Medulla oblongata (tissue), 1 donor: ENCODE measurements at regions not wholly inside any gene's neighbourhood (a gene's known extent, or its start where the extent isn't known, plus 50 kb on each side); places are given as distances from the start of the nearest gene placed in this dataset.

Source experiments
- DNase-seq: peaks from one replicate; pipeline ENCODE4 v3.0.0-alpha.2; 2015; ENCODE audit errors: extremely low spot score

DNA sequence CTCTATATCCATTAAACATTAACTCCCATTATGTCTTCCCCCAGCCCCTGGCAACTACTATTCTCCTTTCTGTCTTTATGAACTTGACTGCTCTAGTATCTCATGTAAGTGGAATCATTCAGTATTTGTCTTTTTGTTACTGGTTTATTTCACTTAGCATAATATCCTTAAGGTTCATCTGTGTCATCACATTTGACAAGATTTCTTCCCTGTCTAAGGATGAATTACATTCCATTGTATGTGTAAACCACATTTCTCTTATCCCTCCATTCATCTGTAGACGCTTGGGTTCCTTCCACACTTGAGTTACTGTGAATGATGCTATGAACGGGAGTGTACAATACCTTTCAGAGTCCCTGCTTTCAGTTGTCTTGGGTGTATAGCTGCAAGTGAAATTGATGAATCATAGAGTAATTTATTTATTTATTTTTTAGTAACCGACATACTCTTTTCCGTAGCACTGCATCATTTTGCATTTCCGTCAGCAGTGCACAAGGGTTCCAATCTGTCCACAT, 399.7 kb upstream of the RBFOX1 start:
- no peak for DNase-seq

DNA sequence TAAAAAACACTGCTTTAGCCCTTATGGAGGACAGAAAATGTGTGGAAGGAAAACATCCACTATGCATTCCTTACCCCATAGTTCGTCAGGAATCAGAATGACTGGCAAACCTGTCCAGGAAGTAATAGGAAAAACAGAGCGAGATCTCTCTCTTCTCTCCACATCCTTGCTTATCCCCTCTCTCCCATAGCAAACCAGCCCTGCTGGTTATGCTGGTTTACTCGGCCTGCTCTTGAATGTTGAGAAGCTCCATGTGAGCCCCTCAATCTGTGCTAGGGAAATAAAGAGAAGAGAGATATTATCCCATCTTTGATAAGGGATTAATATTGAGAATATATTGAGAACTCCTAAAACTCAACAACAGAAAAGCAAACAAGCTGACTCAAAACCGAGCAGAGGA, 402.8 kb upstream of the RBFOX1 start:
- no peak for DNase-seq

DNA sequence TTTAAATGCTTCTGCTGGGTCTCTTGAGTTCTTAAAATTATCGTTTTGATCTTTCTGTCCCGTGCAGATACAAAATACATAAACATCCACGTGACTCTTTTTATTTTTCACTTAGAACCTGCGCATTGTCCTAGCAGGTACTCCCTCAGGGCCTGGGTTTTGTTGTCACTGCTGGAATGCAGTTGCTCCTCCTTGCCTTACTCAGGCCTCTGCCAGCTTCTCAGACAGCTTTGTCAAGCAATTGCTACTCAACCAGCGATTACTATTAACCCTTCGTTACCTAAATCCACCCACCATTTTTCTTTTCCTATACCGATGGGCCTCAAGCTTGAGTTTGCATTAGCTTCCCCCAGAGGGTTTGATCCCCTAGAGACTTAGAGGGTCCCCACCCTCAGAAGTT, 405.9 kb upstream of the RBFOX1 start:
- no peak for DNase-seq

DNA sequence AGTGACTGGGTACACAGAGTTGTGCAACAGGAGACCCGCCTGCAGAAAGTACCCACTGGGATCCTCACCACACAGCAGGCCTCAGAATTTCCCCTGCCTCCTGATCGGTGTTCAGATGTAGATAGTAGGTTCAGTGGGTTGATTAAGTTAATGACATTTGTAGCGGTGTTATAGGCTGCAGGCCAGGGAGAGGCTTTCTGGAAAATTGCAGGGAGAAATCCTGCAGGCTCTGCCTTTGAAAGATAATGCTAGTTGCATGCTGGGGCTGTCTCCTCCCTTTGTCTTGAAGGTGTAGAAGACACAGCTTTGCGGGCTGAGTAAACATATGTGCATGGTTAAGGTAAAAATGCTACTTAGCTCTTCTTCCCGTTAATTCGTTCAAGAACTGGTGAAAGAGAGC, 406.3 kb upstream of the RBFOX1 start:
- DNase-seq, result no peak

DNA sequence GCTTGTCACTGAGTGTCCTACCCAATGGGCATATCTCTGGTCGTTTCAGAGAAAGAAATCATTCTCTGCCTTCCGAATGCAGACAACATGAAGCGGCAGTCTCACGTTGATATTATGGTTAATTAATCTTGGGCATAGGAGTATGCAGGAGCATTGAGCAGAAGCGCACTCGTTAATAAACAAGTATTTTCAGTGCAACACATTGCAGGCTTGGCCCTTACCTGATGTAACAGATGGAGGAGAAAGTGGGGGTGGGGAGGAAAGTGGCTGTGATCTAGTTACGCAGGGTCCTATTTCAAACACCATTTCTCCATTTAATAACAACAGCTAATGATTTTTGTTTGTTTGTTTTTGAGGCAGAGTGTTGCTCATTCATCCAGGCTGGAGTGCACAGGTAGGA, 414.0 kb upstream of the RBFOX1 start:
- DNase-seq, result no peak

DNA sequence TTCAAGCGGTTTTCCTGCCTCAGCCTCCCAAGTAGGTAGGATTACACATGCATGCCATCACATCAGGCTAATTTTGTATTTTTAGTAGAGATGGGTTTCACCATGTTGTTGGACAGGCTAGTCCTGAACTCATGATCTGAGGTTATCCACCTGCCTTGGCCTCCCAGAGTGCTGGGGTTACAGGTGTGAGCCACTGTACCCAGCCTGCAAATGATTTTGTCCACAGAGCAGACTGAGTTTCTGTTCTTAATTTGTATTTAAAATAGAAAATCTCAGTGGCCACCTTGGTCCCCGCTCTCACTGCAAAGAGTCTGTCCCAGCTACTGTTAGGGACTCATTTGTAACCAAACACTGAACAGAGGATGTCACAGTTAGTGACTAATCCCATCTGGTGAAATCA, 415.7 kb upstream of the RBFOX1 start:
- DNase-seq, result no peak

DNA sequence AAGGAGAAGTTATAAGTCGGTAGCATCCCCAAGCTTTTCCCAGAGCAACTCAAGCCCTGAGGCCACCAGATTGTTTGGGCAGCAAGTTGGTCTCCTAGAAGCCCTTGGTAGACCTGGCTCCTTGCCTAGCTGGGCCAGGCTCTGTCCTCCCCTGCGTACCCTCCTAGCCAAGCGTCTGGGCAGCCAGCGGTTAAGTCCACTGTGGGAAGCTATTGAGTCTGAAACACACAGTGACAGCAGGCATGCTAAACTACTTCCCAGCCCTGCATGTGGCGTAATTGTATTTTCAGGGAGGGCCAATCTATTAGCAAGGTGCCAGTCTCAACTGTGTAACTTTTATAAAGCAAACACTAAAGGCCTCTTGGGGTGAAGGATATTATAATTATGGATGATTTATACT, 419.1 kb upstream of the RBFOX1 start:
- peak; percentile 68 for DNase-seq

DNA sequence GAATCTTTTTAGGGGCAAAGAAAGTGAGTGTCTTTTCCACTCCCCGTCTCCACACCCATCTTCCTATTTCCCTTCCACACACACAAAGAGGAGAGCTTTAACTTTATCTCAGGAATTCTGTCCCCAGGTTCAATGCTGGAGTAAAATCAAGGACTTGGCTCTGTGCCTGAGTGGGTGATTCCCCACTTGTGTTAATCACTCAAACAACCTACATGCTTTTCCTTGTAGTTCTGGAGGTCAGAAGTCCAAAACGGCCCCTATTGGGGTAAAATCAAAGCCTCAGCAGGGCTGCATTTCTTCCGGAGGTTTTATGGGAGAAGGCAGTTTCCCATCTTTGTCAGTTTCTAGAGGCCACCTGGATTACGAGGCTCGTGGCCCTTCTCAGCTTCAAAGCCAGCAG, 422.3 kb upstream of the RBFOX1 start:
- no peak for DNase-seq

DNA sequence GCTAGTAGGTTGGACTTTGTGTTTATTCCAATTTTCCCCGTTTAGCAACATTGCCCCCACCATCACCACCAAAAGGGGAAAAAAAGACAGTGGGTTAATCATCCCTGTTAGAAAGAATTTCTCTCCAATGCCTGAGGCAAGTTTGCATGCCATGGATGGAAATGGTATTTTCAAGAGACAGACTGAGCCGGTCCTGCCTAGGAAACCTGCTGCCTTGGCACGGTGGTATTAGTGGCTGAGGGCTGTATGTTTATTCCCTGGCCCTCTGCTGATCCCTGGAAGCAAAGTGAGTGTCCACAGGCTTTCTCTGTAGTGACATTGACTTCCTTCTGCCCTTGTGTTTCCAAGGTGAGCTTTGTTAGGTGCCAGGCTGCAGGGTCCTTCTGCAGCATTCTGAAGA, 427.0 kb upstream of the RBFOX1 start:
- DNase-seq, result peak; percentile 31

DNA sequence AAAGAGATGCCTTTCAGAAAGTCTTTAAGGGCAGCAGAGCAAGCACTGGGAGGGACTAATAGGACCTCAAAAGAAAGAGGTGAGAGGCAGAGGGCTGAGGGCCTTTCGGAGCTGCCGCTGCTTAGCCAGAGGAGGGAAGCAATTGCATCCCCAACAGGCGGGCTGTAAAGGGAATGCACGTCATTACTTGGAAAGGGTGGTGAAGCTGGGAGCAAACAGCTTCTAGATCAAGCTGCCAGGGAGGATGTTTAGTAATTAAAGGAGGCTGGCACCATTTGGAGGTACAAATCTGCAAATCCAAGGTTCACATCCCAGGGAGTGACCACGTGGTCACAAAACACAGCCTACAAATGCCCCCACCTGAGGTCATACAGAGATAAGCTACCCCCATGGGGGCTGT, 429.0 kb upstream of the RBFOX1 start:
- DNase-seq, result no peak

DNA sequence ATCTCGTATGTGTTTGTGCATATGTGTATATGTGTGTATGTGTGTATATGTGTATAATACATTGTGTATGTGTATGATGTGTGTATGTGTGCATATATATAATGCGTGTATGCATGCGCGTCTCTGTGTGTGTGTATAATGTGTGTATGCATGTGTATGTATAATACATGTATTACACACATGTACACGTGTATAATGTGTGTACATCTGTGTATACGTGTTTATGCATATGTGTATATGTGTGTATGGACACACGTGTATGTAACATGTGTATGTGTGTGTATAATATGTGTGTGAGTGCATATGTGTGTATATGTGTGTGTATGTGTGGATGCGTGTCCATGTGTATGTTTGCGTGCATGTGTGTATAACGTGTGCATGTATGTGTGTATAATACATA, 433.7 kb upstream of the RBFOX1 start:
- no peak for DNase-seq

DNA sequence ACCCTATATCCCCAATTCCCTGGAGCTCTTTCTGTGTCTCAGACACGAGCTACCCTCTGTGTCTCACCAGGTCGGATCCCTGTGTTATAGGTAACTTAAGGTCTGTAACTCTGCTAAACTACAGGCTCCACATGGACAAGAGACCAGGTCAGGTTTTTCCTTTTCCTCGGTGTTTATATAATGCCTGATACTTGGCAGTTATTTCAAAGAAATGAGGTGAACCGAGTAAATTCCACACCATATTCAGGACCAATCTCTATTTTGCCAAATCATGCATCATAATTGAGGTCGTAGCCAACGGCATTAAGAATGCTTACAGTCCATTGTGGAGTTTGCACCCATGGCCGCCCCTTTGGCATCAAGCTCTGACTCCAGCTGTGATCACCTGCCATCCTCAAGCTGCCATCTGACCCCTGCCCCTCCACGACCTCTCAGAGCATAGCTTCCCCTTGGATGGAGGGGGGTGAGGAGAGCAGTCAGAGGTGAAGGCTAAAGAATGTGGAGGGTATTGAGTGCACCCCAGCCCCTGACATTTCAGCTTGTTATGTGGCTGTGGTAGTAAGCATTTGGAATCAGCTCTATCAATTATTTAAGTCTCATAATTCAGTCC, 434.7 kb upstream of the RBFOX1 start:
- DNase-seq, result no peak

DNA sequence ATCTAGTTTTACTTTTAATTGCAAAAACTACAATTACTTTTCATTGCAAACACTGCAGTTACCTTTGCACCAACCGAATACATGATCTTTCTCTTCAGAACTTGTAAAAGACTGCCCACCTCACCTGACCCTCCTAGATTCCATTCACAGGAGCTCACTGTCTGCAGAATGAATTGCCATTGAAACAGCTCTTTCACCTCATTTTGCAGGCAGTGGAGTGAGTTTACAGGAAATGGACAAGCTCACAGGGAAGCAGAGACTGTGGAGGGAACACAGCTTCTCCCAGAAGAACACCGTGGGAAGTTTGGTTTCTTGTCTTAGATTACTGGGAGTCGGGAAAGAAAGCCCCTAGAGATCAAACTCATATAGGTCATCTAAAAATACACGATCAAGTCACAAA, 439.7 kb upstream of the RBFOX1 start:
- DNase-seq, result no peak

DNA sequence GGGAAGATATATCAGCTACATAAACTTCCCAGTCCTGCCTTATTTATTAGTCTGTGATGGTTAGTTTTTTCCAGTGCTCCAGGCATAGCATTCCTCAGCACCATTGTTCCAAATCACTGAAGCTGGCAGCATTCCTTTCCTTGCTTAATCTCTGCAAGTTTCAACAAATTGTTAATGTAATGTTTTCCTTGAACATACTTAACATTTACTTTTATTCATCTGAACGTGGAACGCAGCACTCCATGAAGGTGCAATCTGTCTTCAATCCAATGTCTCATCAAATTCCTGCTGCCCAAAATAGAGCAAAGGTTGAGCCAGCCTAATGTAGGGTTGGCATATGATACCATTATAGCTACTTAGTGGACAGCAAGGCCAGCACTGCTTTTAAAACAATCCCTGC, 441.1 kb upstream of the RBFOX1 start:
- no peak for DNase-seq

DNA sequence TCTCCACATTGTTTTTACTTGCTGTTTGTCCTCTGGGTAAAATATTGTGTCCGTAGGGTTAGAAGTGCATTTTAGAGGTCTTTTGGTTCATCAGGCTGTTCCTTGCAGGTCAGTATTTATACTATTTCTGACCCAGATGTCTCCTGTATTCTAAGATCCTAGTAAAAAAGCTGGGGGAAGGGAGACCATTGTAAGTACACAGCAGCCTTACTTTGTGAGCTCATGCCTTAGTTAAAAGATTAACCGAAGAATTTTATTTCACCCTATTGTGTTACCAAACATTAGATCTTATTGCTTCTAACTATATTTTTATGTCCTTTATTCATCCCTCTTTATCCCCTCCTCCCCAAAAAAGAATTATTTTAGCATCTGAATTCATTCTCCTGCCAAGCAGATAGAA, 444.1 kb upstream of the RBFOX1 start:
- DNase-seq, result no peak

DNA sequence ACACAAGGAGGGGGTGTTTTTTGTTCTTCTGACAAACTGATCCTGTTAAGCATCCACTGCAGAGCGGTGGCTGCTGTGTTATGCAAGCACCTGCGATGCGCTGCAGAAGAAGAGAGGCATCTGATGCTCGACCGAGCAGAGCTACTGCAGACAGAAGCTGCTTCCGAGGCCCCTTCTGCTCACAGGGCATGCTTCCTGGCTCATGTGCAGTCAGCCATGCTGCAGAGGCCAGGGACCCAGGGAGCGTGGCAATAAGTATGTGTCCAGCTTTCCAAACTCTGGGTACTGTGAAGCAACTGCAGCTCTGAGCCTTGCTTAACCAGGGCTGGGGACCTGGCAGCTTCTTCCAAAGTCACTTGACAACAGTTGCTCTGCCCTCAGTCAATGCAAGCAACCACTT, 448.6 kb upstream of the RBFOX1 start:
- no peak for DNase-seq

DNA sequence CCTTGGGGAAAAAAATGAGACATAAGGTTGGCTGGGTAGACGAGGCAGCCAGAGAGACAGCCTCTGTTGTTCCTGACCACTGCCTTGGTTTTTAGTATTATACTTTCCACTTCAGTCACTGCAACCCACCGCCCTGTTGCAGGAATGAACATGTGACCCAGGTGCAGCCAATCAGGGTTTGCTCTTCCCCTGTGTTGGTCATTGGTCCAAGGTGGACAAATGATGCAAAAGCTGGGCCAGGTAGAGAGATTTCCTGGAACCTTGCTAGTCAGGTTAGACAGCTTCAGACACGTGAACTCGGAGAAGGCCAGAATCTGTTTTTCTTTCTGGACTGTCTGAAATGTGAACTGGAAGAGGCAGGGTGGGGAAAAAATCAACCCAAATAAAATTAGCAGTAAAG, 452.4 kb upstream of the RBFOX1 start:
- DNase-seq, result no peak

DNA sequence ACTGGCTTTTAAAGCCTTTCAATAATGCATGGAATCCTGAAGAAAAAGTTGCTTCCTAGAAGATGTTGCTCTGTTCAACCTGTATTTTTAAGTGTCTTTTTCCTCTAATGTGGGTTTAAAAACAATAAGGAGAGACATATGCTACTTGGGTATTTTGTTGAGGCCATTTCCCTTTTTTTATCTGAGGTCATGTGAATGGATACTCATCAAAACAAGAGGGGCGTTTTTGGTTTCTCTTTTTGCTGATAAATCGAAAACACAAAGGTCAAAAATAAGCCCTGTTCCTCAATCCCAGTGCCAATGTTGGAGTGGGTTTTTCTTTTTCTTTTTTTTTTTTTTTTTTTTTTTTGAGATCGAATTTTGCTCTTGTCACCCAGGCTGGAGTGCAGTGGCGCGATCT, 468.0 kb upstream of the RBFOX1 start:
- DNase-seq, result peak; percentile 25

DNA sequence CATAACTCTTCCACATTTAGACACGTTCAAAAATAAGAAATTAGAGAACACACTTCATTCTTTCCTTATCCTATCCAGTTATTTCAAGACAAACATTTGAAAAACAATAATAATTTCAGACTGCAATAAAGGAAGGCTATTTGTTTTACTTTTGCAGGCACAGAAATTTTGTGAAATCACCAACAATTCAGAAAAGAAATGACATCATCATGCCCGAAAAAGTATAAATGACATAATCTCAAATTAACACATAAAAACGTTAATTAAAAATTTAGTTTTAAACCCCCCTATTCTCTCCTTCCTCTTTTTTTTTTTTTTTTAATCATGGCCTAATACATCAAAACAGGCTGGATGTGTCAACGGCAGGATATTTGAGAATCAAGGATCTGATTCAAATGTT, 468.4 kb upstream of the RBFOX1 start:
- no peak for DNase-seq

DNA sequence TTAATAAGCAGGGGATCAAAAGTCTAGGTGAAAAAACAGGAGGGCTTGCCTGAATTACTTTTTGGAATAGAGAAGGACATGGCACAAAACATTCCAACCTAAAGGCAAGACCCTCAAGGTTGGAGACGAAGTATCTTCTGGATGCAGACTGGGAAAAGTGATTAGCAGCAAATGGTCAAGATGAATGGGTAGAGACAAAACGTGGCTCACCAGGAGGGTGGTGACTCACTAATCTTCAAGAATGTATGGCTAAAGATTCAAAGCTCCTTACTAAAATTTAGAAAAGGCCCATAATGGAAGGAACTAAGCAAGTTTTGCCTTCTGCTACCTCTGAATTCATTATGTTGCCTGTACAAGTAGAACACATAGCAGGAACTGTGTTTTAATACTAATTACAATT, 469.5 kb upstream of the RBFOX1 start:
- no peak for DNase-seq

DNA sequence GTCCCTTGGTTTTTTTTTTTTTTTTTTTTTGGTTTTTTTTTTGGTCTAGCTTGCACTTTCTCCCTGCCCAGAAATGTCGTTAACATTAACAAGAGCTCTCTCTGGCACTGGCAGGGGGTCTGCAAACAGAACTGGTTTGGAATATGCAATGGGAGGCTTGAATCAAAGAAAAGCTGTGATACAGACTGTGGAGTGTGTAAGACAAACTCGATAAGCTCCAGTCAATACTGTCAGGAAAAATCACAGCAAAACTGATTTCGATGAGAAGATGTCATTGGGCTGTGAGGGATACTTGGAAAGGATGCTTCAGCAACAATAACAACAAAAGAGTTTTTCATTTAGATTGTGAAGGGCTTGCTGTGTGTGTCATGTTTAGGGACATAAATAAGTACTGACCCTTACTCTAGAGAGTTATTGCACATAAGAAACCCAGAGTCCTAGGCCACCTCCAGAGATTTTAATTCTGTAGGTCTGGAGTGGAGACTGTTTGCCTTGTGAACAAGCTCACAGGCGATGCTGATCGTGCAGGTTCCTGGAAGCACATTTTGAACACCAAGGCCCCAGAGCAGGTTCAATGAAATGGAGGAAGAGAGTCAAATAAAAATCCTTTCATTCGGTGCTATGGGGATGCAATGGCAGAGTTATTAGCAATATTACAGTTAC, 470.7 kb upstream of the RBFOX1 start:
- no peak for DNase-seq

DNA sequence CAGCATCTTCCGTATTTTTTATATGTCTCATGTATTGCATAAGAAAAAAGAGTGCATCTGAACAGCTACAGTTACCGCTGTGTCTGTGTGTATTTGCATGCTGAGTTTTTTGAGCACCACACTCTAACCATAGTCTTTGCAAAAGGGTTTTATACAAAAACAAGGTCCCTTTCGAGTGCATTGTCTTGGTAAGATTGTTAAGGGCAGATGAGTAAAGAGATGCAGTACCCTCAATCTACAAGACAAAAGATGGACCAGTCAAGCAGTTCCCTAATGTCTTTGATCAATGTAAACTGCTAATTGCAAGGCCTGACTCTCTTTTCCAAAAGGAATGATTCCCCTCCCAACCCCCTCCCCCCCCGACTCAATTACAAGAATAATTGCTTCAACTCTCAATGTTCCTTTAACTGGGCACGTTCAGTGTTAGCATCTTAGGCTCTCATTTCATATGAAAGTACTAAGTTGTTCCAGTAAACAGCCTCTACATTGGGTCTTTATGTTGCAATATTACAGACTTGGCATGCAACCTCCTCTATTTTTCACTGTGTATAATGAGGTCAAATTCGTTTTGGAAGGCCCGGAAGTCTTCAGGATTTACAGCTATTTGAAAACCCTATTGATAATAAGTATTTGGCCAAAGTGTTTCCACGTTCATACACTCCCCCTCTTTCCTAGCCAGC, 471.4 kb upstream of the RBFOX1 start:
- no peak for DNase-seq

DNA sequence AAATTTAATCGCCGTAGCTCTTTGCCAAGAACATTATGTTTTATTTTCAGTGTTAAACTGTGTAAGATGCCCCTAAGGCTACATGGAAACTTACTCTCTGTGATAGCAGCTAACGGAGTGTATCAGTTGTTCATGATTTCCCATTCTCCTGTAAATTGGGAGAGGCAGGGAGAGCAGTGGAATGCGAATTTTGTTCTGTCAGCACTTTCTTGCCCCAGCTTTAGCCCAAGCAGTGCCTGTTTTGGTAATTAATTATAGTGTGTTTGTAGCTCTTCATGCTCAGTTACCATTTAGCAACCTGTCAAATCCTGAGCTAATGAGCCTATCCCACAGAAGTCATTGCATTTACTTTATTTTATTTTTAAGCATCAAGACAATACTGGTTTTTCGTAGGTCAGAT, 475.1 kb upstream of the RBFOX1 start:
- no peak for DNase-seq
